CD4-positive, CD25-positive, alpha-beta regulatory T cell (primary cell): ENCODE measurements at regions not wholly inside any gene's neighbourhood (a gene's known extent, or its start where the extent isn't known, plus 50 kb on each side); places are given as distances from the start of the nearest gene placed in this dataset.
"Not testable (repeated sequence)": the region's sequence is repeated elsewhere in the genome, so short reads cannot be mapped to it uniquely, and the experiment has no call there.

Experiments used
- ATAC-seq, 2 donors: fragments of 150-1000 bp; cut with Tn5 transposase; one replicate each; pipeline ENCODE4 v1.10.0; 2021; ENCODE audit warnings: low read depth in 2 of 2, moderate number of reproducible peaks in 2 of 2, moderate library complexity in 1 of 2
- DNase-seq, 3 donors: peaks; one replicate each; pipeline versions ENCODE4 v3.0.0 to v3.0.0-alpha.2; 2012 to 2022; ENCODE audit warnings: mixed read lengths in 1 of 3
- H3K27ac ChIP-seq: one replicate; pipeline ENCODE4 v1.7.0; 2013; ENCODE audit warnings: mild to moderate bottlenecking, low read length; ENCODE audit not compliant: insufficient read depth, poor library complexity, severe bottlenecking
- H3K27me3 ChIP-seq: one replicate; pipeline ENCODE4 v1.7.0; 2013; ENCODE audit warnings: low read length; ENCODE audit not compliant: control insufficient read depth, insufficient read depth
- H3K36me3 ChIP-seq: one replicate; pipeline ENCODE4 v1.7.0; 2013; ENCODE audit warnings: mild to moderate bottlenecking, low read length, moderate library complexity; ENCODE audit not compliant: control insufficient read depth, insufficient read depth
- H3K4me1 ChIP-seq: 2 replicates; pipeline ENCODE4 v1.7.0; 2013; ENCODE audit warnings: mild to moderate bottlenecking, low read length; ENCODE audit not compliant: insufficient read depth, control insufficient read depth, poor library complexity, severe bottlenecking
- H3K4me3 ChIP-seq: one replicate; pipeline ENCODE4 v1.7.0; 2013; ENCODE audit warnings: low read depth, mild to moderate bottlenecking, low read length, moderate library complexity
- H3K9me3 ChIP-seq, 2 experiments: 1 replicate in 1 of 2; 2 replicates in 1 of 2; pipeline ENCODE4 v1.7.0; 2013; ENCODE audit warnings: low read length in 2 of 2, mild to moderate bottlenecking in 1 of 2, moderate library complexity in 1 of 2; ENCODE audit not compliant: control insufficient read depth in 2 of 2
- H3K27ac Mint-ChIP-seq, 3 donors: one replicate each; pipeline ENCODE4 v1.8.0; 2020 to 2022; ENCODE audit warnings: mild to moderate bottlenecking in 3 of 3, mixed read lengths in 3 of 3, moderate library complexity in 2 of 3
- H3K27me3 Mint-ChIP-seq: one replicate; pipeline ENCODE4 v1.8.0; 2022; ENCODE audit warnings: mild to moderate bottlenecking, mixed read lengths
- H3K36me3 Mint-ChIP-seq: one replicate; pipeline ENCODE4 v1.8.0; 2020; ENCODE audit warnings: mixed read lengths
- H3K4me1 Mint-ChIP-seq, 4 donors: one replicate each; pipeline ENCODE4 v1.8.0; 2020 to 2022; ENCODE audit warnings: mixed read lengths in 4 of 4, mild to moderate bottlenecking in 1 of 4
- H3K4me3 Mint-ChIP-seq, 4 donors: one replicate each; pipeline ENCODE4 v1.8.0; 2020 to 2022; ENCODE audit warnings: mild to moderate bottlenecking in 4 of 4, mixed read lengths in 4 of 4, moderate library complexity in 3 of 4
- H3K9me3 Mint-ChIP-seq, 7 donors: one replicate each; pipeline ENCODE4 v1.8.0; 2020 to 2022; ENCODE audit warnings: mixed read lengths in 7 of 7, mild to moderate bottlenecking in 3 of 7, moderate library complexity in 2 of 7

DNA sequence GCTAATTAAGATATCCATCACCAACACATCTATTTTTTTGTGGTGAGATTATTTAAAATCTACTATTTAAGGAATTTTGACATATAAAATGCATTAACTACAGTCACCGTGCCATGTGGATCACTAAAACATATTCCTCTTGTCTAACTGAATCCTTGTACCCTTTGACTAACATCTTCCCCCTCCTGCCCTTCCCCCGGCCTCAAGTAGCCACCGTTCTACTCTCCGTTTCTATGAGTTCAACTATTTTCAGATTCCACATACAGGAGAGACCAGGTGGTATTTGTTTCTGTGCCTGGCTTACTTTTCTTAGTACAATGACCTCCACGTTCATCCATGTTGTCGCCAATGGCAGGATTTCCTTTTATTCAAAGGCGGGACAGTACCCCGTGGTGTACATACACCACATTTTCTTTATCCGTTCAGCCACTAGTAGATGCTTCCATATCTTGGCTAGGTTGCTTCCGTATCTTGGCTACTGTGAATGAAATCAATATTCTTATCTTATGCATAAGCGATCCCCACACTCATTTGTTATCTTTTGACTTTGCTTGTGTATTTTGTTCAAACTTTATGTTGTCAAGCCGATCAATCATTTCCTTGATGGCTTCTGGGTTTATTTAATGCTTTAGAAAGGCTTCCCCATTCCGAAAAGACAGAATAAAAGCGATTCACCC lies 134.7 kb downstream of the KCNJ12 start:
- DNase-seq (no peak), ATAC-seq (no peak)
- Mint-ChIP-seq H3K4me3 (peak overlapping the region in 3 of 4 donors; percentile 68 to 76 (median 75)), H3K9me3 (no peaks in the 10 kb centered on the region), H3K4me1 (peaks cover 0 to 17% (median 5%) of the 10 kb centered on the region in 4 donors), H3K27me3 (peaks cover 42% of the 10 kb centered on the region), H3K36me3 (no peaks in the 10 kb centered on the region), H3K27ac (no peak overlapping the region)
- no peak overlapping the region for H3K27ac ChIP-seq
- H3K36me3 ChIP-seq: no peaks in the 10 kb centered on the region
- peaks cover 18% of the 10 kb centered on the region for H3K4me1 ChIP-seq
- H3K4me3 ChIP-seq: peak overlapping the region; percentile 2
- no peaks in the 10 kb centered on the region for H3K9me3 ChIP-seq
- H3K27me3 ChIP-seq: peaks cover 13% of the 10 kb centered on the region

GRCh38 chr17:21511363-21512195 lies 135.4 kb downstream of the KCNJ12 start:
- H3K27me3 Mint-ChIP-seq: peaks cover 42% of the 10 kb centered on the region
- no peaks in the 10 kb centered on the region for H3K36me3 ChIP-seq
- no peak overlapping the region for H3K27ac Mint-ChIP-seq

GRCh38 chr17:21512307-21513011 lies 136.3 kb downstream of the KCNJ12 start:
- H3K4me3 Mint-ChIP-seq: no peak overlapping the region
- no peaks in the 10 kb centered on the region for H3K9me3 ChIP-seq
- no peak overlapping the region for H3K27ac ChIP-seq
- no peak for ATAC-seq
- no peaks in the 10 kb centered on the region for H3K36me3 Mint-ChIP-seq
- peak in 1 of 3 donors; percentile 22 for DNase-seq
- H3K27me3 ChIP-seq: peaks cover 13% of the 10 kb centered on the region
- no peak overlapping the region for H3K4me3 ChIP-seq
- peaks cover 18% of the 10 kb centered on the region for H3K4me1 ChIP-seq
- H3K27ac Mint-ChIP-seq: no peak overlapping the region
- H3K4me1 Mint-ChIP-seq: peaks cover 0 to 17% (median 5%) of the 10 kb centered on the region in 4 donors
- H3K36me3 ChIP-seq: no peaks in the 10 kb centered on the region
- H3K9me3 Mint-ChIP-seq: no peaks in the 10 kb centered on the region
- peaks cover 44% of the 10 kb centered on the region for H3K27me3 Mint-ChIP-seq

More at GRCh38 chr17:21511363-21512195, 135.4 kb downstream of the KCNJ12 start:
- Mint-ChIP-seq H3K36me3 (no peaks in the 10 kb centered on the region), H3K9me3 (no peaks in the 10 kb centered on the region), H3K4me3 (peak overlapping the region in 3 of 4 donors; percentile 75 to 78 (median 76)), H3K4me1 (peaks cover 0 to 17% (median 5%) of the 10 kb centered on the region in 4 donors)
- H3K27ac ChIP-seq: no peak overlapping the region
- peaks cover 13% of the 10 kb centered on the region for H3K27me3 ChIP-seq
- peak overlapping the region; percentile 2 for H3K4me3 ChIP-seq
- peak; percentile 56 to 62 for ATAC-seq
- H3K9me3 ChIP-seq: no peaks in the 10 kb centered on the region
- peaks cover 18% of the 10 kb centered on the region for H3K4me1 ChIP-seq
- peak; percentile 35 to 62 (median 46) for DNase-seq

DNA sequence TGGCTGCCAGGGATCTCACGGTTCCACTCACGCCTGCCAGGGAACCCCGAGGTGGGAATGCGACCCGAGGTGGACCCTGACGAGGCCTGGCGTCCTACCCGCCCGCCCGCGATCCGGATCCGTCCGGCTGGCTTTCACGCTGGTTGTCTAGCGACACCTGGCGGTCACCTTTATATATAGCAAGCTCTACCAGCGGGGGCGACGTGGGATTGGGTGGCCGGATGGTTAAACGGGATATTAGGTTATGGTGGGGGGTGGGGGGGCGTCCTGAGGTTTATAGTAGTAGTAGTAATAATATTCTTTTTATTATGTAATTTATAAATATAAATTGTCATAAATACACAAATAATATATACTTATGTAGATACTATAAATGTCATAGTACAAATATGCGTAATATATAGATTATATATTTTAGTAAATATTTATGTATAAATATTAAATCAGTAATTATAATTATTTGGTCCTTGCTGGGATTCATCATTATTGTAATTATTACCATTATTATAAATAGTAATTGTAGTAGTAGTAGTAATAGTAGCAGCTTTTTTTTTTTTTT lies 136.9 kb downstream of the KCNJ12 start:
- no peaks in the 10 kb centered on the region for H3K9me3 ChIP-seq
- ATAC-seq: peak; percentile 66 to 74
- H3K36me3 ChIP-seq: no peaks in the 10 kb centered on the region
- H3K27me3 ChIP-seq: peaks cover 13% of the 10 kb centered on the region
- peak overlapping the region in 1 of 4 donors; percentile 56 for H3K4me3 Mint-ChIP-seq
- peaks cover 18% of the 10 kb centered on the region for H3K4me1 ChIP-seq
- peak; percentile 62 to 74 (median 73) for DNase-seq
- H3K27me3 Mint-ChIP-seq: peaks cover 50% of the 10 kb centered on the region
- no peaks in the 10 kb centered on the region for H3K36me3 Mint-ChIP-seq
- H3K4me1 Mint-ChIP-seq: peaks cover 0 to 17% (median 5%) of the 10 kb centered on the region in 4 donors
- H3K4me3 ChIP-seq: no peak overlapping the region
- H3K27ac ChIP-seq: no peak overlapping the region
- peak overlapping the region in 1 of 3 donors; percentile 43 for H3K27ac Mint-ChIP-seq
- no peaks in the 10 kb centered on the region for H3K9me3 Mint-ChIP-seq

DNA sequence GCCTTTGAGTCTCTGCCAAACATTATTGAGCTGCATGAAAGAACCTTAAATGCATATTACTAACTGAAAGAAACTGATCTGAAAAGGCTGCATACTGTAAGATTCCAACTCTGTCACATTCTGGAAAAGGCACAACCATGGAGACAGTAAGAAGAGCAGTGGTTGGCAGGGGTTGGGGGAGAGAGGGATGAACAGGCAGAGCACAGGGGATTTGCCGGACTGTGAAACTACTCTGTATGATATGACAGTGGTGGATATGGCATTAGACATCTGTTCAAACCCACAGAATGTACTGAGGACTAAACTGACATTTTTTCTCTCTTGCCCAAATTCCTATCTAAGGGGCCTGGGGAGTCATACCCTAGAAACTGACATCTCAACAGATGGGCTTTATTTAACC lies 138.4 kb downstream of the KCNJ12 start:
- H3K27ac ChIP-seq, H3K4me3 ChIP-seq, H3K9me3 ChIP-seq, H3K4me3 Mint-ChIP-seq, H3K27ac Mint-ChIP-seq, ATAC-seq, H3K9me3 Mint-ChIP-seq, H3K36me3 ChIP-seq, DNase-seq, H3K27me3 ChIP-seq, H3K36me3 Mint-ChIP-seq: not testable (repeated sequence)
- peaks cover 18% of the 10 kb centered on the region for H3K4me1 ChIP-seq
- peaks cover 42% of the 10 kb centered on the region for H3K27me3 Mint-ChIP-seq
- peaks cover 0 to 17% (median 5%) of the 10 kb centered on the region in 4 donors for H3K4me1 Mint-ChIP-seq

- no peak for ATAC-seq
- Mint-ChIP-seq H3K27me3 (peaks cover 28% of the 10 kb centered on the region), H3K4me3 (no peak overlapping the region), H3K36me3 (no peaks in the 10 kb centered on the region), H3K9me3 (no peaks in the 10 kb centered on the region), H3K4me1 (peaks cover 0 to 2% (median 0%) of the 10 kb centered on the region in 4 donors), H3K27ac (no peak overlapping the region)
- Histone ChIP-seq H3K27me3 (no peaks in the 10 kb centered on the region), H3K27ac (no peak overlapping the region), H3K4me1 (peaks cover 3% of the 10 kb centered on the region), H3K9me3 (no peaks in the 10 kb centered on the region), H3K36me3 (no peaks in the 10 kb centered on the region), H3K4me3 (no peak overlapping the region)
- no peak for DNase-seq
Observed at GRCh38 chr17:21517538-21518293, 141.6 kb downstream of the KCNJ12 start.
